HEK293 (cell line): ENCODE measurements at regions not wholly inside any gene's neighbourhood (a gene's known extent, or its start where the extent isn't known, plus 50 kb on each side); places are given as distances from the start of the nearest gene placed in this dataset.

Source experiments
- CTCF ChIA-PET: fragments of 350-600 bp; formaldehyde crosslinking; extraction: SDS; loops from one replicate; lab custom pipeline; 2021; ENCODE audit warnings: antibody characterized with exemption; lab: Yijun Ruan, JAX
- POLR2A ChIA-PET: fragments of 300-600 bp; formaldehyde crosslinking; extraction: SDS; loops from one replicate; lab custom pipeline; 2020; ENCODE audit warnings: antibody characterized with exemption, inconsistent platforms; lab: Yijun Ruan, JAX
- H3K27ac ChIP-seq: fragments of 200-500 bp; sonication (Bioruptor generic); 2 replicates; pipeline ENCODE4 v1.5.1; 2014; ENCODE audit warnings: low read depth, low read length, control low read depth, inconsistent platforms; ENCODE audit errors: extremely low read depth
- H3K36me3 ChIP-seq, 2 experiments: fragments of 200-500 bp in 1 of 2; sonication (Bioruptor generic) in 1 of 2; 1 replicate in 1 of 2; 2 replicates in 1 of 2; pipeline ENCODE4 v1.5.1; 2014 to 2017; ENCODE audit warnings: inconsistent platforms in 2 of 2, low read length in 2 of 2; ENCODE audit not compliant: control insufficient read depth in 2 of 2, insufficient read depth in 1 of 2
- H3K4me1 ChIP-seq: fragments of 200-500 bp; sonication (Bioruptor generic); 2 replicates; pipeline ENCODE4 v1.5.1; 2014; ENCODE audit warnings: mild to moderate bottlenecking, low read length, inconsistent platforms; ENCODE audit not compliant: control insufficient read depth, insufficient read depth
- H3K4me3 ChIP-seq: 2 replicates; pipeline ENCODE4 v1.5.1; 2011; ENCODE audit warnings: low read depth, mild to moderate bottlenecking, control low read depth, low read length, moderate library complexity
- H3K9me3 ChIP-seq: fragments of 200-500 bp; sonication (Bioruptor generic); 2 replicates; pipeline ENCODE4 v1.5.1; 2014; ENCODE audit warnings: low read depth, low read length, inconsistent platforms; ENCODE audit not compliant: control insufficient read depth, insufficient read depth
- FEZF1 ChIP-seq: fragments of 450-650 bp; formaldehyde crosslinking; IDR thresholded peaks from 2 replicates; pipeline ENCODE4 v1.5.1; 2016; ENCODE audit warnings: missing biosample characterization, missing genetic modification characterization
- GLI2 ChIP-seq: fragments of 450-650 bp; formaldehyde crosslinking; IDR thresholded peaks from 2 replicates; pipeline ENCODE4; 2017; ENCODE audit warnings: missing biosample characterization, missing genetic modification characterization, low read depth, borderline replicate concordance
- HOXC10 ChIP-seq: sonication (generic); formaldehyde crosslinking; IDR thresholded peaks from 2 replicates; pipeline ENCODE4 v1.8.1; 2023; ENCODE audit warnings: mild to moderate bottlenecking, missing genetic modification reagents
- HOXD13 ChIP-seq: sonication (generic); formaldehyde crosslinking; IDR thresholded peaks from 2 replicates; pipeline ENCODE4 v1.8.0; 2022; ENCODE audit warnings: missing genetic modification reagents, borderline replicate concordance
- KLF16 ChIP-seq: fragments of 450-650 bp; formaldehyde crosslinking; IDR thresholded peaks from 2 replicates; pipeline ENCODE4 v1.5.1; 2017; ENCODE audit warnings: missing biosample characterization, missing genetic modification characterization
- PATZ1 ChIP-seq: fragments of 450-650 bp; formaldehyde crosslinking; IDR thresholded peaks from 2 replicates; pipeline ENCODE4 v1.5.1; 2016; ENCODE audit warnings: missing biosample characterization, missing genetic modification characterization
- SP2 ChIP-seq: fragments of 450-650 bp; formaldehyde crosslinking; IDR thresholded peaks from 2 replicates; pipeline ENCODE4 v1.5.1; 2016; ENCODE audit warnings: missing biosample characterization, missing genetic modification characterization
- ZBTB8A ChIP-seq: fragments of 450-650 bp; formaldehyde crosslinking; IDR thresholded peaks from 2 replicates; pipeline ENCODE4 v1.5.1; 2016; ENCODE audit warnings: missing biosample characterization, missing genetic modification characterization
- ZFP41 ChIP-seq: fragments of 450-650 bp; formaldehyde crosslinking; IDR thresholded peaks from 2 replicates; pipeline ENCODE4 v1.5.1; 2016; ENCODE audit warnings: missing biosample characterization, missing genetic modification characterization, borderline replicate concordance
- ZIC2 ChIP-seq: fragments of 450-650 bp; formaldehyde crosslinking; IDR thresholded peaks from 2 replicates; pipeline ENCODE4 v1.5.1; 2016; ENCODE audit warnings: missing biosample characterization, missing genetic modification characterization
- ZNF157 ChIP-seq: fragments of 450-650 bp; formaldehyde crosslinking; IDR thresholded peaks from 2 replicates; pipeline ENCODE4 v1.5.1; 2016; ENCODE audit warnings: missing biosample characterization, missing genetic modification characterization
- ZNF221 ChIP-seq: fragments of 450-650 bp; formaldehyde crosslinking; IDR thresholded peaks from 2 replicates; pipeline ENCODE4 v1.5.1; 2017; ENCODE audit warnings: missing biosample characterization, missing genetic modification characterization, borderline replicate concordance
- ZNF239 ChIP-seq: fragments of 450-650 bp; formaldehyde crosslinking; IDR thresholded peaks from 2 replicates; pipeline ENCODE4 v1.5.1; 2016; ENCODE audit warnings: missing biosample characterization, missing genetic modification characterization
- ZNF24 ChIP-seq: fragments of 450-650 bp; formaldehyde crosslinking; IDR thresholded peaks from 2 replicates; pipeline ENCODE4 v1.5.1; 2016; ENCODE audit warnings: missing biosample characterization, missing genetic modification characterization
- ZNF324 ChIP-seq: fragments of 450-650 bp; formaldehyde crosslinking; IDR thresholded peaks from 2 replicates; pipeline ENCODE4 v1.5.1; 2016; ENCODE audit warnings: missing biosample characterization, missing genetic modification characterization
- ZNF555 ChIP-seq: fragments of 450-650 bp; formaldehyde crosslinking; conservative IDR thresholded peaks from 2 replicates; pipeline ENCODE4 v1.5.1; 2017; ENCODE audit warnings: missing biosample characterization, mild to moderate bottlenecking, missing genetic modification characterization, inconsistent platforms
- ZNF596 ChIP-seq: fragments of 450-650 bp; IDR thresholded peaks from 2 replicates; pipeline ENCODE4 v1.5.0; 2018; ENCODE audit warnings: missing biosample characterization, mild to moderate bottlenecking, missing genetic modification characterization, moderate library complexity
- ZNF610 ChIP-seq: fragments of 450-650 bp; formaldehyde crosslinking; IDR thresholded peaks from 2 replicates; pipeline ENCODE4 v1.5.1; 2016; ENCODE audit warnings: missing biosample characterization, missing genetic modification characterization, borderline replicate concordance
- ZNF623 ChIP-seq: fragments of 450-650 bp; formaldehyde crosslinking; IDR thresholded peaks from 2 replicates; pipeline ENCODE4 v1.5.1; 2016; ENCODE audit warnings: missing biosample characterization, missing genetic modification characterization
- ZNF639 ChIP-seq: fragments of 450-650 bp; formaldehyde crosslinking; IDR thresholded peaks from 2 replicates; pipeline ENCODE4 v1.5.1; 2016; ENCODE audit warnings: missing biosample characterization, missing genetic modification characterization
- ZNF664 ChIP-seq: fragments of 450-650 bp; formaldehyde crosslinking; IDR thresholded peaks from 2 replicates; pipeline ENCODE4 v1.5.1; 2016; ENCODE audit warnings: missing biosample characterization, missing genetic modification characterization
- ZNF677 ChIP-seq: fragments of 450-650 bp; IDR thresholded peaks from 2 replicates; pipeline ENCODE4 v1.5.0; 2018; ENCODE audit warnings: missing biosample characterization, mild to moderate bottlenecking, missing genetic modification characterization, moderate library complexity
- ZSCAN30 ChIP-seq: fragments of 450-650 bp; IDR thresholded peaks from 2 replicates; pipeline ENCODE4 v1.5.1; 2018; ENCODE audit warnings: missing biosample characterization, mild to moderate bottlenecking, missing genetic modification characterization, moderate library complexity
- ZXDB ChIP-seq: fragments of 450-650 bp; formaldehyde crosslinking; IDR thresholded peaks from 2 replicates; pipeline ENCODE4 v1.5.1; 2016; ENCODE audit warnings: missing biosample characterization, missing genetic modification characterization
- TF ChIP-seq, protein P1 (sequence below): fragments of 450-650 bp; formaldehyde crosslinking; IDR thresholded peaks from 2 replicates; pipeline ENCODE4 v1.5.1; 2017; ENCODE audit warnings: missing biosample characterization, missing genetic modification characterization

DNA sequence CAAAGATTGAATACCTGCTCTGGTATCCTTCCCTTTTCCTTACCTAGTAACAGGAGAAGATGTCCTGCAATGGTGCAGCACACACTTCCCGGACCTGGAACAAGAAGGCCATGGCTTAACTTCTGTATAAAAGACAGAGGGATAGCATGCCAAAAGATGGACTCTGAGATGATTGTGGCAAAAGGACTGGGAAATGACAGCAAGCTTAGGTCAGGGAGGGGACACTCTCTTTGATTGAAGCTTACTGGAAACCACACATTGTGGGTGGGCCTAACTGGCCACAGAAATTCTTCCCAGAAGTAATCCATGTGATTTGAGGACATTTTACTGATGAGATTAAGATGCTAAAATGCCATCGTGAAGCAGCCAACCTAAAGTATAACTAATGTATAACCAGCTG lies 71.0 kb upstream of the OTUD4 start:
- CTCF ChIA-PET: interaction anchor here (1.2 kb wide), 1 partner anchor 18 kb away, joined by 3 read pairs; no protein-coding TSS in a partner anchor
- POLR2A ChIA-PET: no interaction called here

DNA sequence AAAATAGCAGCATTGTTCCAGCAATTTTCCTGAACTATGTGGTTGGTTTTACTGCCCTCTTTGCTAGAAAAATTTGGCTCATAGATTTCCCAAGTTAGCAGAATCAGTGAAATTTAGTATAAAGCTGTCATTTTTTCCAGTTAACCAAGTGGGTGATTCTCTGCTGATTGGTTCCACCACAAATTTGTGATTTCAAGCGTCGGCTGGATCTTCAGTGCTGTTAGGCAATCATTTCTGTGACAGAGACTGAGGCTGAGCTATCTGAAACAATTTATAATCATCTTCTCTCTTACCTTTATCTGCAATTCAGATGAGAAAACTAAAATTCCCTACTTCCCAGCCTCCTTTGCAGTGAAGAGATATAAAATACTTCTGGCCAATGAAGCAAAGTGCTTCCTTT lies 68.6 kb upstream of the OTUD4 start:
- TF ChIP-seq PATZ1 (tag by site-specific recombination): no peak
- no peak for TF ChIP-seq ZNF610 (tag by site-specific recombination)
- no peak for TF ChIP-seq ZNF239 (tag by site-specific recombination)
- TF ChIP-seq, protein P1, sequence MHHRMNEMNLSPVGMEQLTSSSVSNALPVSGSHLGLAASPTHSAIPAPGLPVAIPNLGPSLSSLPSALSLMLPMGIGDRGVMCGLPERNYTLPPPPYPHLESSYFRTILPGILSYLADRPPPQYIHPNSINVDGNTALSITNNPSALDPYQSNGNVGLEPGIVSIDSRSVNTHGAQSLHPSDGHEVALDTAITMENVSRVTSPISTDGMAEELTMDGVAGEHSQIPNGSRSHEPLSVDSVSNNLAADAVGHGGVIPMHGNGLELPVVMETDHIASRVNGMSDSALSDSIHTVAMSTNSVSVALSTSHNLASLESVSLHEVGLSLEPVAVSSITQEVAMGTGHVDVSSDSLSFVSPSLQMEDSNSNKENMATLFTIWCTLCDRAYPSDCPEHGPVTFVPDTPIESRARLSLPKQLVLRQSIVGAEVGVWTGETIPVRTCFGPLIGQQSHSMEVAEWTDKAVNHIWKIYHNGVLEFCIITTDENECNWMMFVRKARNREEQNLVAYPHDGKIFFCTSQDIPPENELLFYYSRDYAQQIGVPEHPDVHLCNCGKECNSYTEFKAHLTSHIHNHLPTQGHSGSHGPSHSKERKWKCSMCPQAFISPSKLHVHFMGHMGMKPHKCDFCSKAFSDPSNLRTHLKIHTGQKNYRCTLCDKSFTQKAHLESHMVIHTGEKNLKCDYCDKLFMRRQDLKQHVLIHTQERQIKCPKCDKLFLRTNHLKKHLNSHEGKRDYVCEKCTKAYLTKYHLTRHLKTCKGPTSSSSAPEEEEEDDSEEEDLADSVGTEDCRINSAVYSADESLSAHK: no peak
- no peak for TF ChIP-seq SP2 (tag by site-specific recombination)
- TF ChIP-seq, all 188 proteins: peak for 0
- no peaks in the 10 kb centered on the region for H3K36me3 ChIP-seq
- no peak overlapping the region for H3K4me3 ChIP-seq
- POLR2A ChIA-PET: no interaction called here
- CTCF ChIA-PET: interaction anchor here (1.2 kb wide), 1 partner anchor 15 kb away, joined by 4 read pairs; no protein-coding TSS in a partner anchor
- no peaks in the 10 kb centered on the region for H3K9me3 ChIP-seq
- H3K4me1 ChIP-seq: no peaks in the 10 kb centered on the region
- no peak overlapping the region for H3K27ac ChIP-seq

More for the DNA sequence above, 71.0 kb upstream of the OTUD4 start:
- Histone ChIP-seq H3K36me3 (no peaks in the 10 kb centered on the region), H3K4me3 (no peak overlapping the region)
- TF ChIP-seq ZNF555 (tag by site-specific recombination) (no peak), ZNF623 (no peak), ZBTB8A (no peak), ZFP41 (tag by site-specific recombination) (no peak), HOXC10 (CRISPR knock-in tag) (no peak), ZNF221 (tag by site-specific recombination) (no peak), FEZF1 (no peak), ZNF24 (tag by site-specific recombination) (no peak), ZNF677 (tag by site-specific recombination) (no peak), ZNF664 (tag by site-specific recombination) (no peak), ZXDB (tag by site-specific recombination) (no peak), ZNF324 (tag by site-specific recombination) (no peak), ZNF639 (tag by site-specific recombination) (no peak), ZIC2 (tag by site-specific recombination) (no peak), KLF16 (tag by site-specific recombination) (no peak), GLI2 (no peak), ZNF596 (tag by site-specific recombination) (no peak), HOXD13 (CRISPR knock-in tag) (no peak), ZNF157 (tag by site-specific recombination) (no peak), ZSCAN30 (tag by site-specific recombination) (no peak)
- TF ChIP-seq, all 188 proteins: peak for 0
- no peak overlapping the region for H3K27ac ChIP-seq
- no peaks in the 10 kb centered on the region for H3K4me1 ChIP-seq
- H3K9me3 ChIP-seq: no peaks in the 10 kb centered on the region
